ENCODE measurements at regions not wholly inside any gene's neighbourhood (a gene's known extent, or its start where the extent isn't known, plus 50 kb on each side); places are given as distances from the start of the nearest gene placed in this dataset.

DNA sequence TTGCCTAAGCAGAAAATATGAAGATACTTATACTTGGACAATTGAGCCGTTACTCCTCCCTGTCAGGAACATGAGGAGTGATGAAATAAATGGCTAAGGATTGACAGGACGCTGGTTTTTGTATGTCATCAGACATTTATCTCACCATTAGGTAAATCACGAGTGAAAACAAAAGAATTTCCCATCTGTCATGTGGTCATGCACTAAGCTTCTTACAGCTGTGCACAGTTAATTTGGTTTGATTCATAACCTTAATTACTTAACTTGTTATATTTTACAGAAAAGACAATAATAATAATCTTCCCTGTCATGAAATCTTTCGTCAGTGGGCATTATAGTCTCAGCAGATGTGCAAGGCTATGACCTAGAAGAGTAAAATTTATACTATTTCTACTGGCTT is 266.5 kb downstream of the HGF start:
- FAIRE-seq (no peak), DNase-seq (ENCODE audit: low read depth in 1 of 2, low spot score in 2 of 2) (no peak)
- H3K18ac ChIP-seq (ENCODE audit: extremely low read depth, low read length): no peak overlapping the region
- no peak overlapping the region for H2AK5ac ChIP-seq (ENCODE audit: low read depth, low read length)
- no peak overlapping the region for H2BK20ac ChIP-seq (ENCODE audit: low read length)
- no peaks in the 10 kb centered on the region for H3K23me2 ChIP-seq (ENCODE audit: low read depth, low read length)
- CTCF ChIA-PET (ENCODE audit: partially characterized antibody): interaction anchor here (0.8 to 1.0 kb wide), 2 partner anchors 212 to 267 kb away, joined by 3 read pairs; no protein-coding TSS in a partner anchor
- H3K23ac ChIP-seq (ENCODE audit: insufficient read length): no peak overlapping the region
- H2BK120ac ChIP-seq (replicated peaks; ENCODE audit: low read depth, low read length): no peak overlapping the region
- no peak overlapping the region for H4K91ac ChIP-seq (replicated peaks; ENCODE audit: insufficient read length, low read length)
- no peak overlapping the region for H3K4me3 ChIP-seq (ENCODE audit: extremely low read depth in 1 of 4, insufficient read depth in 2 of 4, low read depth in 3 of 4, low read length in 4 of 4)
- H2BK15ac ChIP-seq (ENCODE audit: low read length): no peak overlapping the region
- no peak overlapping the region for H4K8ac ChIP-seq (ENCODE audit: extremely low read depth, insufficient read depth, low read length)
- H3K4ac ChIP-seq (replicated peaks; ENCODE audit: insufficient read length, low read depth, low read length): no peak overlapping the region
- H3K9ac ChIP-seq (replicated peaks in 1 of 4; ENCODE audit: extremely low read depth in 1 of 4, low read depth in 3 of 4, low read length in 3 of 4): no peak overlapping the region
- no peaks in the 10 kb centered on the region for H4K20me1 ChIP-seq (replicated peaks in 1 of 2; ENCODE audit: control insufficient read depth in 1 of 2, insufficient read depth in 2 of 2, low read length in 2 of 2)
- no peak overlapping the region for H3K27ac ChIP-seq (ENCODE audit: low read depth, low read length)
- H3K79me2 ChIP-seq (ENCODE audit: control insufficient read depth in 1 of 2, insufficient read depth in 2 of 2, low read length in 2 of 2): no peaks in the 10 kb centered on the region
- H3K36me3 ChIP-seq (ENCODE audit: control insufficient read depth in 2 of 4, insufficient read depth in 4 of 4, low read length in 3 of 4): no peaks in the 10 kb centered on the region
- no peaks in the 10 kb centered on the region for H3K27me3 ChIP-seq (replicated peaks in 1 of 4; ENCODE audit: control insufficient read depth in 3 of 4, extremely low read depth in 1 of 4, insufficient read depth in 3 of 4, low read length in 3 of 4)
- H3K56ac ChIP-seq (replicated peaks; ENCODE audit: insufficient read length, low read depth, low read length): no peak overlapping the region
- H4K5ac ChIP-seq (ENCODE audit: insufficient read length, low read depth, low read length): no peak overlapping the region
- H2AFZ ChIP-seq (ENCODE audit: low read length): no peak overlapping the region
- no peak overlapping the region for H3K14ac ChIP-seq (ENCODE audit: insufficient read length)
- H2BK12ac ChIP-seq (ENCODE audit: low read depth, low read length): no peak overlapping the region
- no peaks in the 10 kb centered on the region for H3K9me3 ChIP-seq (ENCODE audit: insufficient read depth in 2 of 2, low read depth in 1 of 2, low read length in 1 of 2)
- POLR2A ChIA-PET (ENCODE audit: partially characterized antibody): no interaction called here
- 95% methylated on average over 4 of the region's 4 CpGs; no CpG with 5 or more reads in 1 of the 2 experiments for WGBS, 2 experiments (ENCODE audit: extremely low coverage in 1 of 2, insufficient coverage in 1 of 2, insufficient read length in 1 of 2, insufficient replicate concordance in 2 of 2, low coverage in 1 of 2, low lambda C conversion rate in 2 of 2, missing lambda C conversion rate in 1 of 2)
- TF ChIP-seq RXRA (IDR thresholded peaks at IDR 0.05; ENCODE audit: insufficient read depth, low read depth, low read length) (no peak), CREB1 (IDR thresholded peaks at IDR 0.05) (no peak)
- no peaks in the 10 kb centered on the region for H3K4me1 ChIP-seq (replicated peaks in 1 of 4; ENCODE audit: control insufficient read depth in 3 of 4, insufficient read depth in 4 of 4, low read length in 3 of 4)
- no peak overlapping the region for H2BK5ac ChIP-seq (ENCODE audit: low read depth, low read length)
- no peaks in the 10 kb centered on the region for H3K79me1 ChIP-seq (ENCODE audit: low read depth, low read length)
- no peak overlapping the region for H3K4me2 ChIP-seq (ENCODE audit: insufficient read depth in 1 of 2, low read depth in 2 of 2, low read length in 2 of 2)
